NCI-H82 treated with DMSO at 0.1 percent for 48 hours (cell line): ENCODE measurements at regions not wholly inside any gene's neighbourhood (a gene's known extent, or its start where the extent isn't known, plus 50 kb on each side); places are given as distances from the start of the nearest gene placed in this dataset.
"Not testable (repeated sequence)": the region's sequence is repeated elsewhere in the genome, so short reads cannot be mapped to it uniquely, and the experiment has no call there.

ENCODE experiments used
- DNase-seq: peaks from one replicate; lab custom pipeline; 2025; ENCODE audit not compliant: unreplicated experiment; lab: John Stamatoyannopoulos, UW

- DNase-seq = no peak
Measured at GRCh38 chr3:4140921-4141320, 162.2 kb upstream of the SETMAR start.

DNA sequence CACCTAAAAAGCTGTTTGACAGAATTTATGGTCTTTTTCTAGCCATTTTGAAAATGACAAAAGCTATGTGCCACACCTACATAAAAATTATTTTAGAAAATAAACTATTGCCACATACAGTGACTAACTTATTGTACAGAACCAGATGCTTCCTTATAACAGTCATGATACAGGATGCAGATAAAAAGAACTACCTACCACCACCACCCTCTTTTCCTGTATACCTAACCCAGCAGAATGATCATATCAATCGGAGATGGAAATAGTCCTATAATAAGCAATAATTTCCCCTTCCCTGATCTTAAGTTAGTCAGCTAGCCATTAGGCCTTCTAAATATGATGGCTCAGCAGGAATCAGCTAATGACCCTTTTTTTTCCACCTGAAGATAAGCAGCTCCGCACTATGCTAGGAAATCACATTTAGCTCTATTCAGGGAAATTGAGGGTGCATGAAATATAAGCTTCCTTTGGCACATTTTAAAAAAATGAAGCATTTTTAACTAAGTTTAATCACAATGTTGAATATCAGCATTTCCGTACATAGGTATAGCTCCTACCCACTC, 155.5 kb upstream of the SETMAR start:
- no peak for DNase-seq

DNA sequence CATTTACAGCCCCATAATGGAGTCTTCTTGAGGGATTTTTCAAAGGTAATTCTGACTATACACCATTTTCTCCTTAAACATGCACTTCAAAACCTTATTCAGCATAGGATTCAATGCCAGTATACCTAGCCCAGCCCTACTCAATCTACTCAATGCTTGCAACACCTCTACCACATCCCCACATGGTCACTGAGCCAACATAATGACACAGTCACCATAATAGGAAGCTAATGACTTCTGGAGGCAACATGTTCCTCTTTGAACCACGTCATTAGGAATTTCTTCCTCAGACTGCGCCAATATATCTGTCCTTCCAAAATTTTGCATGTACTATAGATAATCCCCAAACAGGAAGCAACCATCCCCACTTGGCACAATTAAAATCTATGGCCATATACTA, 153.9 kb upstream of the SETMAR start:
- DNase-seq = no peak

GRCh38 chr3:4150816-4151215, 152.4 kb upstream of the SETMAR start:
- DNase-seq = no peak

GRCh38 chr3:4151859-4152258, 151.3 kb upstream of the SETMAR start:
- no peak for DNase-seq

- no peak for DNase-seq
Measured at GRCh38 chr3:4153771-4154170, 149.4 kb upstream of the SETMAR start.

GRCh38 chr3:4158329-4158728, 144.8 kb upstream of the SETMAR start:
- no peak for DNase-seq

- DNase-seq = no peak
Measured at GRCh38 chr3:4162096-4162495, 141.1 kb upstream of the SETMAR start.

- no peak for DNase-seq
Measured at GRCh38 chr3:4163011-4163410, 140.2 kb upstream of the SETMAR start.

GRCh38 chr3:4166540-4166939, 136.6 kb upstream of the SETMAR start:
- no peak for DNase-seq

GRCh38 chr3:4167230-4167629, 135.9 kb upstream of the SETMAR start:
- not testable (repeated sequence) for DNase-seq

- no peak for DNase-seq
Measured at GRCh38 chr3:4174791-4175190, 128.4 kb upstream of the SETMAR start.

- no peak for DNase-seq
Measured at GRCh38 chr3:4191971-4192370, 111.2 kb upstream of the SETMAR start.

- no peak for DNase-seq
Measured at GRCh38 chr3:4195006-4195405, 108.2 kb upstream of the SETMAR start.

- no peak for DNase-seq
Measured at GRCh38 chr3:4196506-4197147, 106.5 kb upstream of the SETMAR start.

DNA sequence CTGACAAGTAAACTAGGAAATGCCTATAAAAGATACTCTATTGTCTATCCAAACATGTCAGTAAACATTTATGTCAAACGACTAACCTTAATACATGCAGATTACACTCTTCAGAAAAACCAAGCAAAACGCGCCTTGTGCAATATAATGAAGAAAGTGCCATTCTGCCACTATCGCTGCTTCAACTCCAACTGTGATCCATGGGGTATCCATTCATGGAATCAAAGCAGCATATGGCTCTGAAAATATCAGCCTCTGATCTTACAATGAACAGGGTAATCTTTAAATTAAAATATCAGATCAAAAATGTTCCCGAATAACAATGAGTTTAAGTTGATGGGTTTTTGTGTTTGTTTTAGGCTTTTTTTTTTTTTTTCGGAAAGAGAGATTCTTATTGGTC, 105.5 kb upstream of the SETMAR start:
- DNase-seq = no peak

GRCh38 chr3:4198491-4198890, 104.7 kb upstream of the SETMAR start:
- DNase-seq = no peak

GRCh38 chr3:4204776-4205175, 98.4 kb upstream of the SETMAR start:
- not testable (repeated sequence) for DNase-seq

DNA sequence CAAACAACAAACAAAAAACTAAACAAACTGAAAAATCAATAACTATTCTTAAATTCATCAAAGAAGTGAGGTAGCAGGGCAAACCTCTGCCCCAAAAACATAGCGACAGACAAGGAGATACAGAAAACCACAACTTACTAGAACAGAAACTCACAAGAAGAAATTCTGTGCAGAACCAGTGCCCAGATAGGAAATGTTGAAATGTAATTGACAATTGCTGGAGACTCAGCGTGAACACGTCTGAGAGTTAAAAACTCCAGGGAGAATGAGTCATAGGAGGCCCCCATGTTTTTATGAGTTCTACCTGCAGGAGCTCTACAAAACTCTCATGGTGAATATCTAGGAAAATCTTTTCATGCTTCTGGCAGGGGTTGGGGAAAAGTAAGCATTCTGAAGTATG, 95.5 kb upstream of the SETMAR start:
- DNase-seq = no peak

- no peak for DNase-seq
Measured at GRCh38 chr3:4208556-4208955, 94.6 kb upstream of the SETMAR start.

- no peak for DNase-seq
Measured at GRCh38 chr3:4211610-4212009, 91.6 kb upstream of the SETMAR start.

DNA sequence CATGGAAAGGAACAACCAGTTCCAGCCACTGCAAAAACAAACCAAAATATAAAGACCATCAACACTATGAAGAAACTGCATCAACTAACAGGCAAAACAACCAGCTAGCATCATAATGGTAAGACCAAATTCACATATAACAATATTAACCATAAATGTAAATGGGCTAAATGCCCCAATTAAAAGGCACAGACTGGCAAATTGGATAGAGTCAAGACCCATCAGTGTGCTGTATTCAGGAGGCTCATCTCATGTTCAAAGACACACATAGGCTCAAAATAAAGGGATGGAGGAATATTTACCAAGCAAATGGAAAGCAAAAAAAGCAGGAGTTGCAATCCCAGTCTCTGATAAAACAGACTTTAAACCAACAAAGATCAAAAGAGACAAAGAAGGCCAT, 89.7 kb upstream of the SETMAR start:
- DNase-seq = not testable (repeated sequence)

DNA sequence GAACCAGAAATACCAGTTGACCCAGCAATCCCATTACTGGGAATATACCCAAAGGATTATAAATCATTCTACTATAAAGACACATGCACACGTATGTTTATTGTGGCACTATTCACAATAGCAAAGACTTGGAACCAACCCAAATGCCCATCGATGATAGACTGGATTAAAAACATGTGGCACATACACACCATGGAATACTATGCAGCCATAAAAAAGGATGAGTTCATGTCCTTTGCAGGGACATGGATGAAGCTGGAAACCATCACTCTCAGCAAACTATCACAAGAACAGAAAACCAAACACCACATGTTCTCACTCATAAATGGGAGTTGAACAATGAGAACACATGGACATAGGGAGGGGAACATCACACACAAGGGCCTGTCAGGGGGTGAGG, 86.2 kb upstream of the SETMAR start:
- not testable (repeated sequence) for DNase-seq
